ENCODE measurements at regions not wholly inside any gene's neighbourhood (a gene's known extent, or its start where the extent isn't known, plus 50 kb on each side); places are given as distances from the start of the nearest gene placed in this dataset.
A peak's percentile ranks its signal among the peaks of the same experiment; 100 is the strongest.

DNA sequence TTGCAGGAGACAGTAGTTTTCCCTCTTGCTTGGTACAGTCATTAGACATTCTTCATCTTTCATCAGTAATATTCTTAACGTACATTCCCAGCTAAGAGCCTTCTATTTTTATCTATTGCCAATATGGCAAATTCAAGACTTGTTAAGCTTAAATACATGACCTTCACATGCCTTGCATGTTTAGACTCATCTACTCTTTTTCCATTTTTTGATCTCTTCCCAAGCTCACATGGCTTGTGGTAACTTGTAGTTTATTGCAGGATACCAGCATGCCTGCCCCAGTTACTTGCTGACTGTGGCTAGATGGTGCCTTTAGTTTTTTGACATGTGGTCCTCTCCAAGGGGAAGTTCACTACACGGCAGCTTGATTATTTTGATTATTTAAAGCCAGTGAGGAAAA is 729.0 kb downstream of the SLC6A15 start:
- H2AK5ac ChIP-seq (ENCODE audit: low read depth, low read length) = no peak overlapping the region
- WGBS, 2 donors (ENCODE audit: extremely low coverage in 2 of 2, insufficient read length in 2 of 2, insufficient replicate concordance in 1 of 2) = no CpG with 5 or more reads among the region's 2 CpGs
- no peak overlapping the region for H2BK120ac ChIP-seq (ENCODE audit: low read depth, low read length)
- no peaks in the 10 kb centered on the region for H3K36me3 ChIP-seq (replicated peaks in 1 of 2; ENCODE audit: control insufficient read depth in 2 of 2, insufficient read depth in 2 of 2, low read length in 2 of 2)
- H3K27ac ChIP-seq (replicated peaks; ENCODE audit: low read length) = no peak overlapping the region
- H3K9me3 ChIP-seq (replicated peaks in 1 of 2; ENCODE audit: control insufficient read depth in 2 of 2, insufficient read depth in 1 of 2, low read depth in 1 of 2, low read length in 2 of 2) = no peaks in the 10 kb centered on the region
- no peak overlapping the region for H3K23ac ChIP-seq (ENCODE audit: low read depth, low read length, poor library complexity)
- DNase-seq (ENCODE audit: low spot score) = no peak
- no peak overlapping the region for H2BK15ac ChIP-seq (ENCODE audit: low read length)
- H4K8ac ChIP-seq (ENCODE audit: low read depth, low read length) = no peak overlapping the region
- no peak overlapping the region for H3K4ac ChIP-seq (ENCODE audit: low read length)
- no peaks in the 10 kb centered on the region for H3K27me3 ChIP-seq (ENCODE audit: control insufficient read depth in 3 of 3, insufficient read depth in 3 of 3, low read depth in 1 of 3, low read length in 3 of 3)
- H2AFZ ChIP-seq (ENCODE audit: low read length) = no peak overlapping the region
- no peak overlapping the region for H4K91ac ChIP-seq (ENCODE audit: low read depth, low read length, poor library complexity)
- no peak overlapping the region for H3K4me2 ChIP-seq (ENCODE audit: insufficient read depth, low read length, poor library complexity, severe bottlenecking)
- no peak overlapping the region for H2BK12ac ChIP-seq (ENCODE audit: low read length)
- H3K9ac ChIP-seq (ENCODE audit: low read depth, low read length, poor library complexity) = no peak overlapping the region
- H2BK5ac ChIP-seq (ENCODE audit: low read length) = no peak overlapping the region
- no peaks in the 10 kb centered on the region for H3K79me1 ChIP-seq (ENCODE audit: low read depth, low read length)
- H3K4me3 ChIP-seq (ENCODE audit: low read length in 2 of 2) = no peak overlapping the region
- no peaks in the 10 kb centered on the region for H3K4me1 ChIP-seq (ENCODE audit: control insufficient read depth in 2 of 2, insufficient read depth in 1 of 2, low read depth in 1 of 2, low read length in 2 of 2)
- H3K14ac ChIP-seq (ENCODE audit: low read length) = no peak overlapping the region
- H3K18ac ChIP-seq (ENCODE audit: low read length) = no peak overlapping the region

DNA sequence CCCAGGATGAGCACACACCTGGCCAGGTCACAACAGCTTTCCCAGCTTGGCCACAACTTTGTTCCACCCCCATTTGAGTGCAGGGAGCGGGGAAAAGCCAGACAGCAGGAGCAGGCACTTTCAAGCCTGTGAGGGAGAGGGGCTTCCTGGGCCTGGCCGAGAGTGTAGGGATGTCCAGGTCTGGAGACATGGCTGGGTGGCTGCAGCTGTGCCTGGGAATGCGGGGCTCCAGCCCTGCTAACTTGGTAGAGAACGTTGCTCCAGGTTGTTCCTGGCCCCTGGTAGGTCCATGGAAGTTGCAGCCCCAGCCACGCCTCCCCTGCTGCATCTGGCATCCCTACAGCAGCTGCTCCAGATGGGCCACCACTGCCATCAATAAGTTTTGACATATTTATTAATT is 738.5 kb downstream of the SLC6A15 start:
- Histone ChIP-seq H4K8ac (ENCODE audit: low read depth, low read length) (no peak overlapping the region), H3K79me1 (ENCODE audit: low read depth, low read length) (no peaks in the 10 kb centered on the region), H3K4me1 (ENCODE audit: control insufficient read depth in 2 of 2, insufficient read depth in 1 of 2, low read depth in 1 of 2, low read length in 2 of 2) (no peaks in the 10 kb centered on the region), H3K27ac (replicated peaks; ENCODE audit: low read length) (no peak overlapping the region), H4K91ac (ENCODE audit: low read depth, low read length, poor library complexity) (no peak overlapping the region), H2BK15ac (ENCODE audit: low read length) (no peak overlapping the region), H3K27me3 (ENCODE audit: control insufficient read depth in 3 of 3, insufficient read depth in 3 of 3, low read depth in 1 of 3, low read length in 3 of 3) (no peaks in the 10 kb centered on the region), H3K23ac (ENCODE audit: low read depth, low read length, poor library complexity) (no peak overlapping the region), H3K18ac (ENCODE audit: low read length) (peak overlapping the region; percentile 11), H2AK5ac (ENCODE audit: low read depth, low read length) (peak overlapping the region; percentile 90), H2BK12ac (ENCODE audit: low read length) (no peak overlapping the region), H2BK5ac (ENCODE audit: low read length) (no peak overlapping the region), H3K14ac (ENCODE audit: low read length) (peak overlapping the region; percentile 9), H3K4ac (ENCODE audit: low read length) (no peak overlapping the region), H3K9me3 (replicated peaks in 1 of 2; ENCODE audit: control insufficient read depth in 2 of 2, insufficient read depth in 1 of 2, low read depth in 1 of 2, low read length in 2 of 2) (no peaks in the 10 kb centered on the region), H3K36me3 (replicated peaks in 1 of 2; ENCODE audit: control insufficient read depth in 2 of 2, insufficient read depth in 2 of 2, low read length in 2 of 2) (no peaks in the 10 kb centered on the region), H2BK120ac (ENCODE audit: low read depth, low read length) (no peak overlapping the region), H3K4me3 (ENCODE audit: low read length in 2 of 2) (no peak overlapping the region), H3K9ac (ENCODE audit: low read depth, low read length, poor library complexity) (no peak overlapping the region), H2AFZ (ENCODE audit: low read length) (no peak overlapping the region), H3K4me2 (ENCODE audit: insufficient read depth, low read length, poor library complexity, severe bottlenecking) (no peak overlapping the region)
- DNase-seq (ENCODE audit: low spot score) = no peak
- no CpG with 5 or more reads among the region's 5 CpGs for WGBS, 2 donors (ENCODE audit: extremely low coverage in 2 of 2, insufficient read length in 2 of 2, insufficient replicate concordance in 1 of 2)

DNA sequence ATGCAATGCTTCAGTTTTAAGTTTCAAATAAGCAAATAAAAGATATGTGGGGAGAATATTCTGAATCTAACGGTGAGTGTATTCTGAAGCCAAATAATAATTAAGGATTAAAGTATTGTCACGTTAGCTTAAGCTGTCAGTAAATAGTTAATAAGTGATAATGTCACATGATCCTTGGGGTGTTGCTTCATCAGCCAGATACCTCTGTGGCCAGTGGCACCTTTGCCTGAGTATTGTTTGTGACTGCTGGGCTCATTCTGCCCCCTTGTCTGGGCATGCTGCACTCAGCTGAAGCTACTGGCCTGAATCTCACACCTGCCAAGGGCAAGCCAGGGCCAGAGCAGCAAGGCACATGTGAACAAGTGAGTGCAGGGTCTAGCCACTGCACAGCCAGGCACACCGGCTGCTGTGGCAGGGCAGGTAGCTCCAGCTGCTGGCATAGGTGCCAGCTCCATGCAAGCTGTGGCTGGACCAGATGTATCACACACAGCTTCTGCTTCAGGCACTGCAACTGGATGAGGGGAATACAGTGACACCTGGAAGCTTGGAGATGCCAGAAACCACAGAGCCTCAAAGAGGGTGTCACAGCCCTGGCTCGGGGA is 739.7 kb downstream of the SLC6A15 start:
- H3K18ac ChIP-seq (ENCODE audit: low read length) = no peak overlapping the region
- H3K27me3 ChIP-seq (ENCODE audit: control insufficient read depth in 3 of 3, insufficient read depth in 3 of 3, low read depth in 1 of 3, low read length in 3 of 3) = no peaks in the 10 kb centered on the region
- no peak overlapping the region for H3K14ac ChIP-seq (ENCODE audit: low read length)
- no peak overlapping the region for H3K9ac ChIP-seq (ENCODE audit: low read depth, low read length, poor library complexity)
- WGBS, 2 donors (ENCODE audit: extremely low coverage in 2 of 2, insufficient read length in 2 of 2, insufficient replicate concordance in 1 of 2) = no CpG with 5 or more reads among the region's 4 CpGs
- no peak overlapping the region for H4K8ac ChIP-seq (ENCODE audit: low read depth, low read length)
- no peak overlapping the region for H4K91ac ChIP-seq (ENCODE audit: low read depth, low read length, poor library complexity)
- no peak overlapping the region for H3K27ac ChIP-seq (replicated peaks; ENCODE audit: low read length)
- DNase-seq (ENCODE audit: low spot score) = no peak
- H3K4me3 ChIP-seq (ENCODE audit: low read length in 2 of 2) = peak overlapping the region in 1 of 2 donors; percentile 68
- H3K23ac ChIP-seq (ENCODE audit: low read depth, low read length, poor library complexity) = no peak overlapping the region
- no peak overlapping the region for H3K4me2 ChIP-seq (ENCODE audit: insufficient read depth, low read length, poor library complexity, severe bottlenecking)
- peak overlapping the region; percentile 4 for H2BK12ac ChIP-seq (ENCODE audit: low read length)
- no peaks in the 10 kb centered on the region for H3K79me1 ChIP-seq (ENCODE audit: low read depth, low read length)
- H3K36me3 ChIP-seq (replicated peaks in 1 of 2; ENCODE audit: control insufficient read depth in 2 of 2, insufficient read depth in 2 of 2, low read length in 2 of 2) = no peaks in the 10 kb centered on the region
- no peak overlapping the region for H2BK120ac ChIP-seq (ENCODE audit: low read depth, low read length)
- no peak overlapping the region for H3K4ac ChIP-seq (ENCODE audit: low read length)
- no peaks in the 10 kb centered on the region for H3K9me3 ChIP-seq (replicated peaks in 1 of 2; ENCODE audit: control insufficient read depth in 2 of 2, insufficient read depth in 1 of 2, low read depth in 1 of 2, low read length in 2 of 2)
- H2AFZ ChIP-seq (ENCODE audit: low read length) = no peak overlapping the region
- H2BK5ac ChIP-seq (ENCODE audit: low read length) = no peak overlapping the region
- H3K4me1 ChIP-seq (ENCODE audit: control insufficient read depth in 2 of 2, insufficient read depth in 1 of 2, low read depth in 1 of 2, low read length in 2 of 2) = no peaks in the 10 kb centered on the region
- no peak overlapping the region for H2AK5ac ChIP-seq (ENCODE audit: low read depth, low read length)
- H2BK15ac ChIP-seq (ENCODE audit: low read length) = no peak overlapping the region

DNA sequence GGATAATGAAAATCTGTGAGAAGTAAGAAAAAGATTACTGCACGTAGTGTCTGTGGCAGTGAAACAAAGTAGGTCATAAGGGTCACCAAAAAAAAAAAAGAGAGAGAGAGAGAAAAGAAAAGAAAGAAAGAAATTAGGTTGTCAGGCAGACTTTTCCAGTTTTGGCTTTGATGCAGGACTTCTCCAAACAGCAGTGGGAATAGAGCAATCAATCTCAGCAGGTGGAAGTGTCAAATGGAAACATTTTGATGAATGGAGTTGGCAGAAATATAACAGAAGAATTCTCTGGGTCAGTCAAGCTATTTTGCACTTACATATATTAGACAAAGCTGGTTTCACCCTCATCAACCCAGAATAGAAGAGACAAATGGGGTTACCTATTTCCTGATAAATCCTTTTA is 745.8 kb downstream of the SLC6A15 start:
- no peak for DNase-seq (ENCODE audit: low spot score)
- H2BK15ac ChIP-seq (ENCODE audit: low read length) = no peak overlapping the region
- H3K27me3 ChIP-seq (ENCODE audit: control insufficient read depth in 3 of 3, insufficient read depth in 3 of 3, low read depth in 1 of 3, low read length in 3 of 3) = no peaks in the 10 kb centered on the region
- peaks cover 0 to 3% of the 10 kb centered on the region in 2 donors for H3K9me3 ChIP-seq (replicated peaks in 1 of 2; ENCODE audit: control insufficient read depth in 2 of 2, insufficient read depth in 1 of 2, low read depth in 1 of 2, low read length in 2 of 2)
- no peak overlapping the region for H3K14ac ChIP-seq (ENCODE audit: low read length)
- H3K9ac ChIP-seq (ENCODE audit: low read depth, low read length, poor library complexity) = no peak overlapping the region
- H3K79me1 ChIP-seq (ENCODE audit: low read depth, low read length) = no peaks in the 10 kb centered on the region
- no CpG with 5 or more reads among the region's 1 CpG for WGBS, 2 donors (ENCODE audit: extremely low coverage in 2 of 2, insufficient read length in 2 of 2, insufficient replicate concordance in 1 of 2)
- H3K4ac ChIP-seq (ENCODE audit: low read length) = no peak overlapping the region
- no peak overlapping the region for H3K27ac ChIP-seq (replicated peaks; ENCODE audit: low read length)
- H3K23ac ChIP-seq (ENCODE audit: low read depth, low read length, poor library complexity) = no peak overlapping the region
- no peak overlapping the region for H2BK5ac ChIP-seq (ENCODE audit: low read length)
- H3K4me3 ChIP-seq (ENCODE audit: low read length in 2 of 2) = no peak overlapping the region
- H3K4me2 ChIP-seq (ENCODE audit: insufficient read depth, low read length, poor library complexity, severe bottlenecking) = no peak overlapping the region
- H2BK120ac ChIP-seq (ENCODE audit: low read depth, low read length) = no peak overlapping the region
- H2AK5ac ChIP-seq (ENCODE audit: low read depth, low read length) = no peak overlapping the region
- H2AFZ ChIP-seq (ENCODE audit: low read length) = no peak overlapping the region
- no peak overlapping the region for H3K18ac ChIP-seq (ENCODE audit: low read length)
- no peak overlapping the region for H4K91ac ChIP-seq (ENCODE audit: low read depth, low read length, poor library complexity)
- no peak overlapping the region for H2BK12ac ChIP-seq (ENCODE audit: low read length)
- H3K36me3 ChIP-seq (replicated peaks in 1 of 2; ENCODE audit: control insufficient read depth in 2 of 2, insufficient read depth in 2 of 2, low read length in 2 of 2) = no peaks in the 10 kb centered on the region
- H3K4me1 ChIP-seq (ENCODE audit: control insufficient read depth in 2 of 2, insufficient read depth in 1 of 2, low read depth in 1 of 2, low read length in 2 of 2) = peaks cover 0 to 4% of the 10 kb centered on the region in 2 donors
- no peak overlapping the region for H4K8ac ChIP-seq (ENCODE audit: low read depth, low read length)

Data from neuronal stem cell (in vitro differentiated cells).